Stimulated activated CD8-positive, alpha-beta memory T cell treated with anti-CD3 and anti-CD28 coated beads, Interleukin-15, amount 100 ng/mL, for 4 hours (primary cell): ENCODE measurements at regions not wholly inside any gene's neighbourhood (a gene's known extent, or its start where the extent isn't known, plus 50 kb on each side); places are given as distances from the start of the nearest gene placed in this dataset.
A peak's percentile ranks its signal among the peaks of the same experiment; 100 is the strongest.

Source experiments
- DNase-seq, 2 donors: peaks; one replicate each; pipeline ENCODE4 v3.0.0-alpha.2; 2020; ENCODE audit warnings: low read depth in 2 of 2

- no peak for DNase-seq
These were observed 62.9 kb upstream of the IL17B start for GRCh38 chr5:149441986-149442385.

- DNase-seq, result no peak
These were observed 62.2 kb upstream of the IL17B start for GRCh38 chr5:149441194-149441753.

GRCh38 chr5:149439899-149440542 is 60.9 kb upstream of the IL17B start:
- no peak for DNase-seq

- DNase-seq, result no peak
These were observed 59.6 kb upstream of the IL17B start for GRCh38 chr5:149438711-149439132.

GRCh38 chr5:149438281-149438680 is 59.2 kb upstream of the IL17B start:
- DNase-seq, result no peak

GRCh38 chr5:149437391-149438040 is 58.4 kb upstream of the IL17B start:
- no peak for DNase-seq

- no peak for DNase-seq
These were observed 56.6 kb upstream of the IL17B start for GRCh38 chr5:149435660-149436059.

- no peak for DNase-seq
These were observed 55.9 kb upstream of the IL17B start for GRCh38 chr5:149435015-149435376.

- peak in 1 of 2 donors; percentile 19 for DNase-seq
These were observed 55.3 kb upstream of the IL17B start for GRCh38 chr5:149434162-149435014.

GRCh38 chr5:149433524-149434131 is 54.5 kb upstream of the IL17B start:
- DNase-seq, result no peak

- no peak for DNase-seq
These were observed 53.9 kb upstream of the IL17B start for GRCh38 chr5:149432911-149433401.

- DNase-seq, result no peak
These were observed 53.3 kb upstream of the IL17B start for GRCh38 chr5:149432376-149432775.

- DNase-seq, result no peak
These were observed 51.0 kb upstream of the IL17B start for GRCh38 chr5:149429839-149430721.
